MM.1S (cell line): ENCODE measurements at regions not wholly inside any gene's neighbourhood (a gene's known extent, or its start where the extent isn't known, plus 50 kb on each side); places are given as distances from the start of the nearest gene placed in this dataset.
"Not testable (repeated sequence)": the region's sequence is repeated elsewhere in the genome, so short reads cannot be mapped to it uniquely, and the experiment has no call there.

Experiments
- DNase-seq: peaks from one replicate; pipeline ENCODE4 v3.0.0-alpha.2; 2015
- H2AFZ ChIP-seq: fragments of 300-600 bp; sonication (generic); 2 replicates; pipeline ENCODE4 v1.6.0; 2016; ENCODE audit warnings: antibody characterized with exemption, low read length
- H3F3A ChIP-seq: fragments of 300-600 bp; sonication (generic); 2 replicates; pipeline ENCODE4 v1.6.1; 2016; ENCODE audit warnings: mild to moderate bottlenecking, antibody characterized with exemption, low read length, moderate library complexity, mixed read lengths; ENCODE audit not compliant: insufficient read depth
- H3K27ac ChIP-seq: fragments of 300-600 bp; sonication (generic); 2 replicates; pipeline ENCODE4 v1.5.1; 2016; ENCODE audit warnings: mild to moderate bottlenecking, low read length
- H3K27me3 ChIP-seq: fragments of 300-600 bp; sonication (generic); replicated peaks from 2 replicates; pipeline ENCODE4 v1.6.0; 2016; ENCODE audit warnings: low read length; ENCODE audit not compliant: insufficient read depth
- H3K36me3 ChIP-seq: fragments of 300-600 bp; sonication (generic); replicated peaks from 2 replicates; pipeline ENCODE4 v1.6.1; 2016; ENCODE audit warnings: mild to moderate bottlenecking, low read length, mixed read lengths; ENCODE audit not compliant: insufficient read depth
- H3K4me1 ChIP-seq: fragments of 300-600 bp; sonication (generic); 2 replicates; pipeline ENCODE4 v1.6.1; 2016; ENCODE audit warnings: low read length, mixed read lengths
- H3K4me2 ChIP-seq: fragments of 300-600 bp; sonication (generic); 2 replicates; pipeline ENCODE4 v1.6.0; 2016; ENCODE audit warnings: low read depth, low read length
- H3K4me3 ChIP-seq: fragments of 300-600 bp; sonication (generic); 2 replicates; pipeline ENCODE4 v1.5.1; 2016; ENCODE audit warnings: low read length, mixed read lengths
- H3K79me2 ChIP-seq: fragments of 300-600 bp; sonication (generic); 2 replicates; pipeline ENCODE4 v1.6.1; 2016; ENCODE audit warnings: mixed run types, low read length, mixed read lengths
- H3K9ac ChIP-seq: fragments of 300-600 bp; sonication (generic); 2 replicates; pipeline ENCODE4 v1.6.1; 2016; ENCODE audit warnings: low read length, mixed read lengths
- H3K9me2 ChIP-seq: fragments of 300-600 bp; sonication (generic); replicated peaks from 2 replicates; pipeline ENCODE4 v1.6.1; 2016; ENCODE audit warnings: mild to moderate bottlenecking, low read length, mixed read lengths; ENCODE audit not compliant: insufficient read depth
- H3K9me3 ChIP-seq: fragments of 300-600 bp; sonication (generic); replicated peaks from 2 replicates; pipeline ENCODE4 v1.6.1; 2016; ENCODE audit warnings: mild to moderate bottlenecking, low read length, mixed read lengths; ENCODE audit not compliant: insufficient read depth
- H4K20me1 ChIP-seq: fragments of 300-600 bp; sonication (generic); 2 replicates; pipeline ENCODE4 v1.6.1; 2016; ENCODE audit warnings: mild to moderate bottlenecking, low read length, moderate library complexity, mixed read lengths; ENCODE audit not compliant: insufficient read depth
- EZH2 ChIP-seq: fragments of 300-600 bp; sonication (generic); optimal IDR thresholded peaks from 2 replicates; pipeline ENCODE3; 2017; ENCODE audit warnings: low read depth, mild to moderate bottlenecking, antibody characterized with exemption, low read length, mixed read lengths
- EZH2phosphoT487 ChIP-seq: fragments of 300-600 bp; sonication (generic); IDR thresholded peaks from 2 replicates; pipeline ENCODE4 v1.6.1; 2018; ENCODE audit warnings: antibody characterized with exemption, low read length
- TF ChIP-seq, protein P1 (sequence below): fragments of 300-600 bp; sonication (generic); IDR thresholded peaks from 2 replicates; pipeline ENCODE4 v1.5.1; 2016; ENCODE audit warnings: antibody characterized with exemption, low read length, mixed read lengths

DNA sequence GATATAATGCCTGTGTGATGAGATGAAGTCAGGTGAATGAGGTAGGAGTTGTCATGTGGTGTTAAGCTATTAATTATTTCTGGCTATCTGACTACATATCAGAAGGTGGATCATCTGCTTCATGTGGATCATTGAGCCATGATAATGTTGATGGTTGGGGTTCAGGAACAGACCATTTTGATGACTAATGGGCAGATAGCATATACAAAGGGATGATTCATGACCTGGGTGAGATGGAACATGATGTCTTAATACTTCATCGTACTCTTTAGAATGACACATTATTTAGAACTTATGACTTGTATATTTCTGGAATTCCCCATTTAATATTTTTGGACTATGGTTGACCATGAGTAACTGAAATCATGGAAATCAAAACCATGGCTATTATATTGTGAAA lies 155.1 kb downstream of the OR13A1 start:
- Histone ChIP-seq H3K36me3 (no peaks in the 10 kb centered on the region), H3F3A (no peaks in the 10 kb centered on the region), H4K20me1 (no peaks in the 10 kb centered on the region), H3K4me1 (no peaks in the 10 kb centered on the region), H3K27ac (no peak overlapping the region), H3K9me3 (no peaks in the 10 kb centered on the region), H3K4me3 (no peak overlapping the region), H3K9me2 (no peaks in the 10 kb centered on the region), H3K27me3 (no peaks in the 10 kb centered on the region), H3K79me2 (no peaks in the 10 kb centered on the region), H3K4me2 (no peak overlapping the region), H3K9ac (no peak overlapping the region), H2AFZ (no peak overlapping the region)
- DNase-seq = no peak
- TF ChIP-seq EZH2phosphoT487 = no peak
- TF ChIP-seq EZH2 = no peak
- TF ChIP-seq, protein P1, sequence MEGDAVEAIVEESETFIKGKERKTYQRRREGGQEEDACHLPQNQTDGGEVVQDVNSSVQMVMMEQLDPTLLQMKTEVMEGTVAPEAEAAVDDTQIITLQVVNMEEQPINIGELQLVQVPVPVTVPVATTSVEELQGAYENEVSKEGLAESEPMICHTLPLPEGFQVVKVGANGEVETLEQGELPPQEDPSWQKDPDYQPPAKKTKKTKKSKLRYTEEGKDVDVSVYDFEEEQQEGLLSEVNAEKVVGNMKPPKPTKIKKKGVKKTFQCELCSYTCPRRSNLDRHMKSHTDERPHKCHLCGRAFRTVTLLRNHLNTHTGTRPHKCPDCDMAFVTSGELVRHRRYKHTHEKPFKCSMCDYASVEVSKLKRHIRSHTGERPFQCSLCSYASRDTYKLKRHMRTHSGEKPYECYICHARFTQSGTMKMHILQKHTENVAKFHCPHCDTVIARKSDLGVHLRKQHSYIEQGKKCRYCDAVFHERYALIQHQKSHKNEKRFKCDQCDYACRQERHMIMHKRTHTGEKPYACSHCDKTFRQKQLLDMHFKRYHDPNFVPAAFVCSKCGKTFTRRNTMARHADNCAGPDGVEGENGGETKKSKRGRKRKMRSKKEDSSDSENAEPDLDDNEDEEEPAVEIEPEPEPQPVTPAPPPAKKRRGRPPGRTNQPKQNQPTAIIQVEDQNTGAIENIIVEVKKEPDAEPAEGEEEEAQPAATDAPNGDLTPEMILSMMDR = no peak

DNA sequence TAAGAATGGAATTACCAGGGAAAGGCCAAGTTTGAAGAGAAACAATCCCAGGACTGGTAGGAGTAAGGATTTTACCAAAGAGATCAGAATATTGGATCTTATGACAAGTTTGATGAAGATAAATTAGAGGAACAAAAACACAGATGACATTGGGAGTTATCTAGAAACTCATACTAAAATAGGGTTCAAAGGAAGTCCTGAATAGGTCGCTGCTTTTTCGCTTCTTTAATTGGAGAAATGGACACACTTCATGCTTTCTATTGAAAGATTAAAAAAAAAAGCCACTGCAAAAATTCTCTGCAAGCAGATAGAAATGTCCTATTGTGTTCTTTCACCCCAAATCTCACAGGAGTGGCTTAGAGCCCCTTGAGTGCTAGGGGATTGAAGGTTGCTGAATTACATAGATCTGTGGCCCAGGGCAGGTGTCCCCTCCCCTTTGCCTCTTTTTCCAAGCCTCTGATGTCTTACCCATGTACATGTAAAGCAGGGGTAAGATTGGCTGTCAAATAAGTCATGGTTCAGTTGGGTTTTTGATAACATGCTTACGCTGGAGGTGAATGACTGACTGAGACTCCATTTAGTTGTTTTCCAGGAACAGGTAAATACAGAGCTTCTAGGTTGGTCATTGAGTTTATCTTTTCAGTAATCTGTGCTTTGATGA lies 152.0 kb downstream of the OR13A1 start:
- no peaks in the 10 kb centered on the region for H3K36me3 ChIP-seq
- no peak overlapping the region for H3K9ac ChIP-seq
- TF ChIP-seq EZH2phosphoT487 = no peak
- no peak for TF ChIP-seq EZH2
- TF ChIP-seq, protein P1 = no peak
- no peaks in the 10 kb centered on the region for H4K20me1 ChIP-seq
- H3F3A ChIP-seq = no peaks in the 10 kb centered on the region
- H3K4me3 ChIP-seq = no peak overlapping the region
- H3K4me2 ChIP-seq = no peak overlapping the region
- H3K9me2 ChIP-seq = no peaks in the 10 kb centered on the region
- no peaks in the 10 kb centered on the region for H3K4me1 ChIP-seq
- H3K27ac ChIP-seq = no peak overlapping the region
- H2AFZ ChIP-seq = no peak overlapping the region
- H3K9me3 ChIP-seq = no peaks in the 10 kb centered on the region
- H3K27me3 ChIP-seq = no peaks in the 10 kb centered on the region
- H3K79me2 ChIP-seq = no peaks in the 10 kb centered on the region
- no peak for DNase-seq

DNA sequence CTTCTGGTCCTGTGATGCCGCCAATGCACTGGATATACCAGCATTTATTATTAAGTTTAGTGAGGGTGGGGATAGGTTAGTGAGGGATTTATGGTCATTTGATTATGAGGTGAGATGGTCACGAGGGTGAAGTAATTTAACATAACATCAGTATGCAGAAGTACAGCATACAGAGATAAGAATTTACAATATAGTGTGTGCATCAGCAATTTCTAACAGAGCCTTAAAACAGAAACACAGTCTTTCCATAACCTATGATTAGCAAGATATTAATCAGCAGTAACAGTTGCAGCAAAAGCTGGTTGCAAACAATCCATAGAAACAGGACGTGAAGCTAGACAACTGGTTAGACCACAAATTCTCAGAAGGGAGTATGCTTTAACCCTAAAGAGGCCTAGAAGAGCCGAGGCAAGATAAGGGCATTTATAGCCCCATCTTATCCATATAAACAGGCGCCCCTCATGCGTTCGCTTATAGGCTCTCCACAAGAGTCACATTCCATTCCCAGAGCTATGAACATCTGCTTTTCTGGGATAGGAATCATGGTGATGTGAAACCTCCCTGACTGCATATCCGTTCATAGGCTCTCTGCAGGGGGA lies 139.8 kb downstream of the OR13A1 start:
- not testable (repeated sequence) for H3K79me2 ChIP-seq, H3F3A ChIP-seq, H3K9me2 ChIP-seq, H3K9me3 ChIP-seq, H2AFZ ChIP-seq, DNase-seq, H3K27ac ChIP-seq, H3K4me2 ChIP-seq, H4K20me1 ChIP-seq, H3K27me3 ChIP-seq, H3K4me1 ChIP-seq, H3K36me3 ChIP-seq, H3K4me3 ChIP-seq, H3K9ac ChIP-seq

DNA sequence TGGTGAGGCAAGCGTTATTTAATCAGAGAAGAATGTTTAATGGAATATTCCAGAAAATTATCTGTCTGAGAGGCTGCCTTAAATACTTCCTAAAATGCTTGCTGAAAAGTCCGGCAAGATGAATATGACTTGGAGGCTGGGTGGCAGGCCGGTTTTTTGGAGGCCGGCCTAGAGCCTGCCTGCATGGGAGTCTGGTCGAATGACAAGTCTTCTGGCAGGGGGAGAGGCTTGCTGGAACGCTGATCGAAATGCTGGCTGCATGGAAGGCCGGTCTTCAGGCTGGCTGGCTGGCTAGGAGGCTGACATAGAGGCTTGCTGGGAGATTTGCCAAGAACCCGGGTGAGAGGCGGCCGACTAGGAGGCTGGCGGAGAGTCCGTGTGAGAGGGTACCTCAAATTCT lies 135.7 kb downstream of the OR13A1 start:
- Histone ChIP-seq H3K9me3 (no peaks in the 10 kb centered on the region), H3K9me2 (no peaks in the 10 kb centered on the region), H2AFZ (no peak overlapping the region), H3K27me3 (no peaks in the 10 kb centered on the region), H3K4me2 (no peak overlapping the region), H3K27ac (no peak overlapping the region), H3K79me2 (no peaks in the 10 kb centered on the region), H4K20me1 (no peaks in the 10 kb centered on the region), H3K4me3 (no peak overlapping the region), H3F3A (no peaks in the 10 kb centered on the region), H3K36me3 (no peaks in the 10 kb centered on the region), H3K9ac (no peak overlapping the region), H3K4me1 (peaks cover 5% of the 10 kb centered on the region; the same call in 1 of the 2 replicates)
- DNase-seq = no peak
- TF ChIP-seq, protein P1 = no peak
- TF ChIP-seq EZH2 (no peak), EZH2phosphoT487 (no peak)
